NCI-H2107 treated with DMSO at 0.1 percent for 48 hours (cell line): ENCODE measurements at regions not wholly inside any gene's neighbourhood (a gene's known extent, or its start where the extent isn't known, plus 50 kb on each side); places are given as distances from the start of the nearest gene placed in this dataset.
A peak's percentile ranks its signal among the peaks of the same experiment; 100 is the strongest.

Experiments used
- DNase-seq: peaks from one replicate; lab custom pipeline; 2025; ENCODE audit not compliant: unreplicated experiment; lab: John Stamatoyannopoulos, UW

- no peak for DNase-seq
Measured at GRCh38 chr5:52668544-52669185, 119.1 kb upstream of the ITGA1 start.

DNA sequence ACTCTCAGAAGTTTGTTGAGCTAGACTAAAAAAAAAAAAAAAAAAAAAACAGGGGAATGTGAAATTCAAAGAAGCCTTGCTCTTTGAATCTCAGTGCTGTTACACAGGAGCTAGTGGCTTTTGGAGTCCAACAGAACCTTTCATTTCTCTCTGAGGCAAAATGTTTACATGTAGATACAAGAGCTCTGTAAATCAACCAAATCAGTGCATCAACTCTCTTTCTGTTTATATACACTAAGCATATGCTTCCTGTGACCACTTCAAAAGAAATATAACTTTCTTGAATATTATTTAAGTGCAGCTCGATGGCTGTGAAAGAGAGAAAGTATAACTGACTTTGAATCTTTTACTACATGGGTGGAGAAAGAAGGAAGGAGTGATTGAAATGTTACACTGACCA lies 115.3 kb upstream of the ITGA1 start:
- no peak for DNase-seq

DNA sequence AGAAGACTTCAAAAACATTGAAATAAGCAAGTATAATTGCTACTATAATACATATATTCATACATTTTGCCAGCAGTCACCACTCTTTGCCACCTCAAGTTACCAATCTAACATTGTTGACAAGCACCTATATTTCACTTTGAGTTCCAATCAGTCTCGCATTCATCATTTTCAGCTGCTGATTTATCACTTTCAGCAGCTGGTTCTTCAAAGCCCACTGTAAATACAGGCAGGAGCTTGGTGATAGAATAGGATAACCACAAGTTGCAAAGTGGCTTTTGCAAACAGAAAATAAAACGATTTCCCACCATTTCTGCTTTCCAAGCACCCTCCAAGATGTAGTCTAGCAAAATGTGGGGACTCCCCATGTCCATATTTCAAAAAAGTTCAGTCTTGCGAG lies 114.2 kb upstream of the ITGA1 start:
- DNase-seq, result no peak

GRCh38 chr5:52674815-52675545 lies 112.7 kb upstream of the ITGA1 start:
- DNase-seq, result no peak

GRCh38 chr5:52682492-52682891 lies 105.2 kb upstream of the ITGA1 start:
- no peak for DNase-seq

DNA sequence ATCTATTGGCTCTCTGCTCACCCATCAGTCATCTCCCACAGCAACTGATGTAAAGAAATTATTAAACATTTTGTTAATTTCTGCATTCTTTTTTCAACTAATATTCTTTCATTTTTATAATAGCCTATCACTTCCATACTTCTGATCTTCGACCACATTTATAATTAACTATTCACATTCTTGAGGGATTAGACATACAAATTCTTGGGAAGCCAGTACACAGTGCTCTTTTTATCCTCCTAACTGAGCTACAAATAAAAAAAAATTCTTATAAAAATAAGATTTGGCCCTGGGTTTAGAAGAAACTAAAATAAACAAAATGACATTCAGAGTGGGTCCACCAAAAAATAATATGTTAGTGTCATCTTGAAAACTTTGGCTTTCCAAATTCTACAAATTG lies 103.7 kb upstream of the ITGA1 start:
- DNase-seq, result no peak

- DNase-seq, result peak; percentile 32
Measured at GRCh38 chr5:52685566-52685965, 102.2 kb upstream of the ITGA1 start.

DNA sequence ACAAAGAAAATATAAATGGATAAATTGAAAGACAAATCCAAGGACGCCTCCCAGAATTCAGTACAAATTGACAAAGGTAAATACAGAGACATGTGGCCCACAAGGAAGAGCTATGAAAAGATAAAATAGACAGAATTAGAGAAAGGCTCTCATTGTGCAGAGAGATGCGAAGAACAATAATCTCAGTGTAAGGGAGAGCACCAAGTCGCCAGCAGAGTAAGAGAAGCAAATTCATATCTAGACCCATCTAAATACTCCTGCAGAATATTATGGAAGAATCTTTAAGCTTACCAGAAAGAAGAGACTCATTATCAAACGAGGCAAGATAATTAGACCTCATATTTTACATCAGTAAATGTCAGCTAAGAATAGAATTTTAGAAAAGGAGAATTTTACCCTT lies 101.7 kb upstream of the ITGA1 start:
- DNase-seq, result no peak

DNA sequence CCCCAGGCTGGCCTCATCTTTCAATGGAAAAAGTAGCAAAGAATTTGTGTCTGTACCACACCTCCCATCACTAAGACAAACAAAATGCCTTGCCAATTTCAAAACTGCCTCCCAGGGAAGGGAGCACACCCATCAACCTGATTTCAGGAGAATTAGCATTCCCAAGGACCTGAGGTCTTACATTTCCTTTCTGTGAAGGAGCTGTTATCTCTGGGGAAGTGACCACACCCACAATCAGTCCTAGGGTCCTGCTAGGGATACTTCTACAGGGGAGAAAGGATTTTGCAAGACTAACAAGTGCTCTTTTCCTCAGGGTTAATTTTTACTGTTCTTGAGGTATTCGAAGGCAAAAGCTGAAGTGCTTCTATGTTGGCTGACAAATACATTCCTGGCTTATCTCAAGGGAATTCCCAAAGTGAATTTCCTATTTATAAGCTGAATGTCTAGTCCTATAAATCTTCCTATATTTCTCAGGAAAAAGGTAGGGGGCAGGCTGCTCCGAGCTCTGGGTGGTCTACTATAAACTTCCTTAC lies 97.4 kb upstream of the ITGA1 start:
- no peak for DNase-seq

- DNase-seq, result no peak
Measured at GRCh38 chr5:52692039-52692438, 95.7 kb upstream of the ITGA1 start.

GRCh38 chr5:52692606-52693005 lies 95.1 kb upstream of the ITGA1 start:
- DNase-seq, result no peak

DNA sequence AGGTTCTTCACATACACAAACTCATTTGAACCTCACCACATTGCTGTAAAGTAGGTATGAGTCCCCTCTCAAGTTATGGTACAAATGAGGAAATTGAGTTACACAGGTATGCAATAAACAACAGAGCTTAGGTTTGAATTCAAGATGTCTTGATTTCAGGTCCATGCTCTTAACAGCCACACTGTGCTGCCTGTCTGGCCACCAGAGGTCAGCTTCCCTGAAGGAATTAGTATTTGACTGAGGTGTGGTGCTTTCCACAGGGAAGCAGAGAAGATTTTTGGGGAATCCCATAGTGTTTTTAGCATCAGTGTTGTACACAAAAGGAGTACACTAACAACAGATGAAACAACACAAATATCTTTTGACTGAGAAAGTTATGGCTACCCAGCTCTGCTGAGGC lies 94.4 kb upstream of the ITGA1 start:
- DNase-seq, result no peak

GRCh38 chr5:52693836-52694235 lies 93.9 kb upstream of the ITGA1 start:
- DNase-seq, result no peak

- no peak for DNase-seq
Measured at GRCh38 chr5:52694648-52695047, 93.1 kb upstream of the ITGA1 start.

- no peak for DNase-seq
Measured at GRCh38 chr5:52702877-52703276, 84.8 kb upstream of the ITGA1 start.

DNA sequence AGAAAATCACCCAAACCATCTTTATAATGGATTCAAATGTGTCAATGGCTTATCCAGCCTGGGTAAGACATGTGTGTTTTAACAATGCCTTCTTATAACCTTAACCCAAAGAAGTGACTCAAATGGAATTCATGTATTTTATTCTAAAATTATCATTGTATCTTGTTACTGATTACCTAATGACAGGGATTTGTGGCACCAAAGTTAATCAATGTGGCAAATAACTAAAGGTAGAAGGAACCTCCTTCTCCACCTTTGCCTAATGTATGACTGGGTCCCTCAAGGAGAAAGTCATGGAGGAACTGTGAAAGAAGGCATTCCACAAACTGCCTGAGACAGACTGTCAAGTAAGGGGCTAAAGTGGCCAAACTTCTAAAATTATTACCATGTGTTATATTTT lies 84.4 kb upstream of the ITGA1 start:
- no peak for DNase-seq

GRCh38 chr5:52705720-52706119 lies 82.0 kb upstream of the ITGA1 start:
- no peak for DNase-seq

DNA sequence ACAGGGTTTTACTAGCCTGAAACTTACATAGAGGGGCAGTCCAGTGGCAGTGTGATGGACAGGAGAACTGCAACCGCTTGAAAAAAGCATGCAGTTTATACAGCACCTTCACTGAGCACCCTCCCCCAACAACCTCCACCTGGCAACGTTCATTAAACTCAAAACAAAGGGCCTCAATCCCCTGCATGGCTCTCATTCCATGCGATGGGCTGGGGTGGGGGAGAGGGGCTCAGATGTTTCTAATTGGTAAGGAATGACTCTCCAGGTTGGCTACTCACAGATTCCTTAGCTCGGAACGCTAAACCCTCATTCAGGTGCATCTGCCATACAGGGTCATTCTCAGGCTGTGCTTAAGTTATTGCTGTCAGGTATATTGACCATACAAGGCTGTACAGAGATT lies 80.9 kb upstream of the ITGA1 start:
- no peak for DNase-seq

DNA sequence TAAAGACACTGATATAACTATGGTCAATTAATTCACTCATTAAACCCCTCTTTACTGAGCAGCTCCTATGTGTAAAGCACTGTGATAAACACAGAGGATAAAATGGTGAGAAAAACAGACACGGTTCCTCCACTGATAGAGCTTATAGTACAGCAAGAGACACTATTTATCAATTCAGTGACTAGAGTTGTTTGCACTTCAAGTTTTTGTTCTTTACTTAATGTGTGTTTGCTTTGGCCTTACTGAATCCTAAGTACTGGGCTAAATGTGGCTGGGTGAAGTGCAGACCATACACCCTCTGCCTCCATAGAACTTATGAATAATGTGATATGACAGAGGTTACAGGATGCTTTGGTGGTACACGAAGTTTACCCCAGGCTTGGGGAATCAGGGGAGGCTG lies 80.1 kb upstream of the ITGA1 start:
- no peak for DNase-seq

DNA sequence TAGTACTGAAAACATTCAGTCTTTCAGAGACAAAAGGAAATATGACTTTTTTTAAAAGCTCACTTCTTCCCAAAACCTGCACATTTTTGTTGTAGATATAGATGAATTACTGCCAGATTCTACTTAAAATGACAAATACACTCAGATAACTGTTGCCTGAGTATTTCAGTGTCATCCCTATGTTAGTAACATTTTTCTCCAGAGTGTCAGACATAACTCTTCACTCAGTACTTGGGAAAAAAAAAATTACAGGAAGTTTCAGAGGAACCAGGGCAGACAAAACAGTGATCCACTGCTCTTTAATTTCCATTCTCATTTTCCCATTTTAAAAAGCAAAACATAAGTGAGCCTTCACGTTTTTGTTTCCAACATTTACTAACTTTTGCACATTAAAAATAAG lies 79.3 kb upstream of the ITGA1 start:
- DNase-seq, result no peak

DNA sequence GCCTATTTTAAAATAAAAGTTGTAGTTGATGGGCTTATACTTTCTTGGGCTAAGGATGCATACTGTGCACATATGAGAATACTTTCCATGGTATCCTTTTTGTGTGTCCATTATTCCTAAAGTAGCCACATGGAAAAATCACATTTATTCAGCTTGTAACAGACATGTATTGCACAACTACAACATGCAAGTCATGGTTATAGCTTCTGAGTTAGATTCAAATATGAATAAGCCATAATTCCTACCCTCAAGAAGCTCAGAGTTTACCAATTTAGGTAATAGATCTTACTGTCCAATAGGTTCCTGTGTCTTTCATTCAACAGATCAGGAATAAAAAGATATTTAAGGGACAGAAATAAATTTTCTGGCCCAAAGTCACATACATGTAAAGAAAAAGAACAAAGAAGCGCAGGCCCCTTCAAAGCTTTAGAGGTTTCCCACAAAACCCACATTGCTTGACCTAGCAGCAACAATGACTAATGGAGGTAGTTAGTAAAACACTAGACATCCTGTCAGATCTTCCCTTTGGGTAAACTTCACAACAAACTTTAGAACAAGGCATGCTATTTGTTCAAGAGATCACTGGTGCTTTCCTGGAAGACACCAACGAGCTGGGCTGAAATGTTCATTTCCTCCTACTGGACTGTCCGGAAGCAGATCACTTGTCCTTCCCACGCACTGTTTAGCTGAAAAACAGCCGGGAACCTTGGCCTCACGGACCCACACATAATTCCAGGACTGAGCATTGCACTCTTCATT lies 78.4 kb upstream of the ITGA1 start:
- no peak for DNase-seq
